CD4-positive, CD25-positive, alpha-beta regulatory T cell (primary cell): ENCODE measurements at regions not wholly inside any gene's neighbourhood (a gene's known extent, or its start where the extent isn't known, plus 50 kb on each side); places are given as distances from the start of the nearest gene placed in this dataset.

Experiments used
- ATAC-seq, 2 donors: fragments of 150-1000 bp; cut with Tn5 transposase; one replicate each; pipeline ENCODE4 v1.10.0; 2021; ENCODE audit warnings: low read depth in 2 of 2, moderate number of reproducible peaks in 2 of 2, moderate library complexity in 1 of 2
- DNase-seq, 3 donors: peaks; one replicate each; pipeline versions ENCODE4 v3.0.0 to v3.0.0-alpha.2; 2012 to 2022; ENCODE audit warnings: mixed read lengths in 1 of 3
- H3K27ac ChIP-seq: one replicate; pipeline ENCODE4 v1.7.0; 2013; ENCODE audit warnings: mild to moderate bottlenecking, low read length; ENCODE audit not compliant: insufficient read depth, poor library complexity, severe bottlenecking
- H3K27me3 ChIP-seq: one replicate; pipeline ENCODE4 v1.7.0; 2013; ENCODE audit warnings: low read length; ENCODE audit not compliant: control insufficient read depth, insufficient read depth
- H3K36me3 ChIP-seq: one replicate; pipeline ENCODE4 v1.7.0; 2013; ENCODE audit warnings: mild to moderate bottlenecking, low read length, moderate library complexity; ENCODE audit not compliant: control insufficient read depth, insufficient read depth
- H3K4me1 ChIP-seq: 2 replicates; pipeline ENCODE4 v1.7.0; 2013; ENCODE audit warnings: mild to moderate bottlenecking, low read length; ENCODE audit not compliant: insufficient read depth, control insufficient read depth, poor library complexity, severe bottlenecking
- H3K4me3 ChIP-seq: one replicate; pipeline ENCODE4 v1.7.0; 2013; ENCODE audit warnings: low read depth, mild to moderate bottlenecking, low read length, moderate library complexity
- H3K9me3 ChIP-seq, 2 experiments: 1 replicate in 1 of 2; 2 replicates in 1 of 2; pipeline ENCODE4 v1.7.0; 2013; ENCODE audit warnings: low read length in 2 of 2, mild to moderate bottlenecking in 1 of 2, moderate library complexity in 1 of 2; ENCODE audit not compliant: control insufficient read depth in 2 of 2
- H3K27ac Mint-ChIP-seq, 3 donors: one replicate each; pipeline ENCODE4 v1.8.0; 2020 to 2022; ENCODE audit warnings: mild to moderate bottlenecking in 3 of 3, mixed read lengths in 3 of 3, moderate library complexity in 2 of 3
- H3K27me3 Mint-ChIP-seq: one replicate; pipeline ENCODE4 v1.8.0; 2022; ENCODE audit warnings: mild to moderate bottlenecking, mixed read lengths
- H3K36me3 Mint-ChIP-seq: one replicate; pipeline ENCODE4 v1.8.0; 2020; ENCODE audit warnings: mixed read lengths
- H3K4me1 Mint-ChIP-seq, 4 donors: one replicate each; pipeline ENCODE4 v1.8.0; 2020 to 2022; ENCODE audit warnings: mixed read lengths in 4 of 4, mild to moderate bottlenecking in 1 of 4
- H3K4me3 Mint-ChIP-seq, 4 donors: one replicate each; pipeline ENCODE4 v1.8.0; 2020 to 2022; ENCODE audit warnings: mild to moderate bottlenecking in 4 of 4, mixed read lengths in 4 of 4, moderate library complexity in 3 of 4
- H3K9me3 Mint-ChIP-seq, 7 donors: one replicate each; pipeline ENCODE4 v1.8.0; 2020 to 2022; ENCODE audit warnings: mixed read lengths in 7 of 7, mild to moderate bottlenecking in 3 of 7, moderate library complexity in 2 of 7

DNA sequence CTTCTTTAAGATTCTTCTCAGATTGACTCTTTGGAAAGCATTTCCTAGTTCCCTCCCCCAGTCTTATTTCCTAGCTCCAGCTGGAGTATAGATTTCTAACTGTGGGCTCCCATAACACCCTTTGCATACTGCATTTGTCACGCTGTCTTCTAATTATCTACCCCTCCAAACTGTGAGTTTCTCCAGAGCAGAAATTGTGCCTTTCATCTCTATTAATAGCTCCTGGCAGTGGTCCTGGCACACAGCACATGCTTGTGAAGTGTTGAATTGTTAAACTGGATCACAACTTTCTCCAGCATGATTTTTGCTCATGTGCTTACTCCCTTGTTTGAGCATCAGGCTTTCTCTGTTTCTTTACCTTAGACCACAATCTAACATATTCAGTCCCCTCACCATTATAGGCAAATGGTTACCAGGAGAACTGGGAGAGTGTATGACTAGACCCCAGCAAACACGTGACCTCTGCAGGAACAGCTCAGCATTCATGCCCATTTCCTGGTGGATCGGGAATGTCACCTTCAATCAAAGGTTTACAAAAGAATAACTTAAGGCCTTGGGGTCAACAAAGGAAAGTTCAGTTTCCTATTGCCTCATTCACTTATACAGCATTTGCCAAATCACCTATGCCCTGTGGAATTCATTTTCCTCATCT, 175.7 kb upstream of the TANK start:
- Histone ChIP-seq H3K27me3 (no peaks in the 10 kb centered on the region), H3K36me3 (no peaks in the 10 kb centered on the region), H3K4me3 (no peak overlapping the region), H3K9me3 (no peaks in the 10 kb centered on the region), H3K27ac (no peak overlapping the region), H3K4me1 (no peaks in the 10 kb centered on the region)
- Mint-ChIP-seq H3K4me3 (no peak overlapping the region), H3K27ac (peak overlapping the region in 1 of 3 donors; percentile 1), H3K4me1 (no peaks in the 10 kb centered on the region), H3K9me3 (peaks cover 0 to 4% (median 0%) of the 10 kb centered on the region in 7 donors), H3K36me3 (no peaks in the 10 kb centered on the region), H3K27me3 (peaks cover 39% of the 10 kb centered on the region)
- no peak for ATAC-seq
- DNase-seq = no peak

DNA sequence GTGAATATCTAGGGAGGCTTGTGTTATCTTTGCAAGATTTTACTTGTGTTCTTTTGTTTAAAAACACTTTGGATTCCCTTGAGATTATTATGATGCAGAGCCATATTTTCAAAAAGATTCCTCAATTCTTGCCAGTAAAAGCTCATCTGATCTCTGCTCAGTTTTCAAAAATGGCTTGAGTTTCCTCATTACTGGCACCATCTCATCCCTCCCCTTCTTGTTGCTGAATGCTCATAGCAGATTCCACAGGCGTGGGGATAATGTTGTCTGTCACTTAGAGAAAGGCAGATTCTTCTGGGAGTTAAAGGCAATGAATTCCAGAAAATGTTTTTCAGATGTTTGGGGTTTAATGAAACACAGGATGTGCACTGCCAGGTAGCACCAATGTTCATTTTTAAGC, 170.4 kb upstream of the TANK start:
- DNase-seq (no peak), ATAC-seq (no peak)
- Mint-ChIP-seq H3K9me3 (peaks cover 0 to 4% (median 0%) of the 10 kb centered on the region in 7 donors), H3K27ac (no peak overlapping the region), H3K36me3 (no peaks in the 10 kb centered on the region), H3K4me1 (peaks cover 2 to 11% (median 5%) of the 10 kb centered on the region in 4 donors), H3K4me3 (no peak overlapping the region), H3K27me3 (no peaks in the 10 kb centered on the region)
- peaks cover 3% of the 10 kb centered on the region for H3K4me1 ChIP-seq
- H3K9me3 ChIP-seq = no peaks in the 10 kb centered on the region
- no peaks in the 10 kb centered on the region for H3K27me3 ChIP-seq
- H3K27ac ChIP-seq = no peak overlapping the region
- H3K36me3 ChIP-seq = no peaks in the 10 kb centered on the region
- H3K4me3 ChIP-seq = no peak overlapping the region

DNA sequence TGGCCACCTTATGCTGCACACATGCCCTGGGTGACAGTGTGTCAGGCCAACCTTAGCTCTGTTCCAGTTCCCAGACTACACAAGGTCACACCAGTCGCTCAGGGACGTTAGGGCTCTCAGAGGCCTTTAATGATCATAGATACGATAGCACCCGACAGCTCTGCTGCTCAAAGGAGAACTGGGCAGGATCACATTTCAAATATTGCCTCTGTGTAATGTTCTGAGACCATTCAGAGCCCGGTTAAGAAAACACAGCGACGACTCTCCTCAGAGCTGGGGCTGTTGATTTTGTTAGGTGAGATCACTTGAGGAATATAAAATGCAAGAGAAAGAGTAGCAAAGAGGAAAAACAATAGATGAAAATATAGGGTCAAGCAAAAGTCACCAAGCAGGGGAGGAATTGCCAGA, 166.6 kb upstream of the TANK start:
- no peaks in the 10 kb centered on the region for H3K27me3 Mint-ChIP-seq
- peaks cover 2 to 11% (median 5%) of the 10 kb centered on the region in 4 donors for H3K4me1 Mint-ChIP-seq
- ATAC-seq (no peak), DNase-seq (no peak)
- H3K27ac ChIP-seq = no peak overlapping the region
- H3K4me1 ChIP-seq = peaks cover 3% of the 10 kb centered on the region
- H3K27me3 ChIP-seq = no peaks in the 10 kb centered on the region
- H3K27ac Mint-ChIP-seq = peak overlapping the region in 2 of 3 donors; percentile 18 to 48
- peak overlapping the region in 1 of 4 donors; percentile 43 for H3K4me3 Mint-ChIP-seq
- H3K36me3 ChIP-seq = no peaks in the 10 kb centered on the region
- H3K36me3 Mint-ChIP-seq = no peaks in the 10 kb centered on the region
- no peak overlapping the region for H3K4me3 ChIP-seq
- no peaks in the 10 kb centered on the region for H3K9me3 ChIP-seq
- no peaks in the 10 kb centered on the region for H3K9me3 Mint-ChIP-seq

GRCh38 chr2:160994141-160995002, 165.9 kb upstream of the TANK start:
- no peaks in the 10 kb centered on the region for H3K27me3 Mint-ChIP-seq
- ATAC-seq = peak; percentile 75 to 87
- no peaks in the 10 kb centered on the region for H3K36me3 ChIP-seq
- peak overlapping the region; percentile 55 for H3K4me3 ChIP-seq
- peaks cover 3% of the 10 kb centered on the region for H3K4me1 ChIP-seq
- no peaks in the 10 kb centered on the region for H3K9me3 ChIP-seq
- no peak overlapping the region for H3K27ac ChIP-seq
- no peaks in the 10 kb centered on the region for H3K9me3 Mint-ChIP-seq
- peaks cover 2 to 11% (median 5%) of the 10 kb centered on the region in 4 donors for H3K4me1 Mint-ChIP-seq
- peak overlapping the region in 2 of 3 donors; percentile 2 to 18 for H3K27ac Mint-ChIP-seq
- DNase-seq = peak; percentile 53 to 86 (median 78)
- no peaks in the 10 kb centered on the region for H3K36me3 Mint-ChIP-seq
- H3K27me3 ChIP-seq = no peaks in the 10 kb centered on the region
- peak overlapping the region in 2 of 4 donors; percentile 5 to 64 for H3K4me3 Mint-ChIP-seq

- Histone ChIP-seq H3K36me3 (no peaks in the 10 kb centered on the region), H3K4me3 (no peak overlapping the region), H3K27me3 (no peaks in the 10 kb centered on the region), H3K4me1 (peaks cover 3% of the 10 kb centered on the region), H3K27ac (no peak overlapping the region), H3K9me3 (no peaks in the 10 kb centered on the region)
- no peak for ATAC-seq
- Mint-ChIP-seq H3K27me3 (peaks cover 5% of the 10 kb centered on the region), H3K4me3 (no peak overlapping the region), H3K27ac (no peak overlapping the region), H3K4me1 (peaks cover 2 to 11% (median 5%) of the 10 kb centered on the region in 4 donors), H3K9me3 (peaks cover 0 to 1% (median 0%) of the 10 kb centered on the region in 7 donors), H3K36me3 (no peaks in the 10 kb centered on the region)
- no peak for DNase-seq
Observed at GRCh38 chr2:160996584-160996983, 163.6 kb upstream of the TANK start.

DNA sequence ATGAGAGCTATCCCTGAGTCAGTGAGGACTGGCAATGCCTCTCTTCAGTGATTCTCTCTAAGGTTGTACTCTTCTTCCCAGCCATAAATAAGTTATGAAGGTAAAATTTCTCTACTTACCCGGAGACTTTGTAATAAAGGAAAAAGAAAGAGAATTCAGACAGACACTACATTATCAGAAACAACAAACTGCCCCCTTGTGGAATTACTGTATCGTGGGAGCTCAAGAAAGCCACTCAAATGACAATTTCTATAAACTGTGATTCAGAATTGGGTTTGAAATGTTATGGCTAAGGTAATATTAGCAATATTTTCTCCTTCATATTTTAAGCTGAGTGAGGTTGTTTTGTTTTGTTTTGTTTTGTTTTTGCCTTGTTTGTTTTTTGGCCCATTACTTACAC, 155.8 kb upstream of the TANK start:
- Histone ChIP-seq H3K9me3 (no peaks in the 10 kb centered on the region), H3K4me3 (no peak overlapping the region), H3K27me3 (no peaks in the 10 kb centered on the region), H3K36me3 (no peaks in the 10 kb centered on the region), H3K4me1 (no peaks in the 10 kb centered on the region), H3K27ac (no peak overlapping the region)
- DNase-seq (peak in 1 of 3 donors; percentile 11), ATAC-seq (no peak)
- Mint-ChIP-seq H3K4me1 (no peaks in the 10 kb centered on the region), H3K27ac (no peak overlapping the region), H3K36me3 (no peaks in the 10 kb centered on the region), H3K27me3 (peaks cover 18% of the 10 kb centered on the region), H3K4me3 (no peak overlapping the region), H3K9me3 (peaks cover 0 to 3% (median 1%) of the 10 kb centered on the region in 7 donors)

- no peaks in the 10 kb centered on the region for H3K4me1 Mint-ChIP-seq
- H3K27ac ChIP-seq = no peak overlapping the region
- no peaks in the 10 kb centered on the region for H3K27me3 ChIP-seq
- H3K4me3 ChIP-seq = no peak overlapping the region
- no peaks in the 10 kb centered on the region for H3K4me1 ChIP-seq
- no peak overlapping the region for H3K4me3 Mint-ChIP-seq
- H3K9me3 Mint-ChIP-seq = peaks cover 0 to 3% (median 1%) of the 10 kb centered on the region in 7 donors
- H3K27ac Mint-ChIP-seq = no peak overlapping the region
- H3K36me3 ChIP-seq = no peaks in the 10 kb centered on the region
- peaks cover 18% of the 10 kb centered on the region for H3K27me3 Mint-ChIP-seq
- no peaks in the 10 kb centered on the region for H3K9me3 ChIP-seq
- ATAC-seq (no peak), DNase-seq (no peak)
- H3K36me3 Mint-ChIP-seq = no peaks in the 10 kb centered on the region
Observed at GRCh38 chr2:161005170-161005569, 155.1 kb upstream of the TANK start.
